ENCODE measurements at regions not wholly inside any gene's neighbourhood (a gene's known extent, or its start where the extent isn't known, plus 50 kb on each side); places are given as distances from the start of the nearest gene placed in this dataset.

GRCh38 chr4:170414961-170415360 is 325.2 kb upstream of the AADAT start:
- Mint-ChIP-seq H3K27me3 (ENCODE audit: insufficient read depth) (no peaks in the 10 kb centered on the region), H3K4me1 (ENCODE audit: low read depth) (no peaks in the 10 kb centered on the region), H3K36me3 (ENCODE audit: low read depth) (no peaks in the 10 kb centered on the region), H3K4me3 (no peak overlapping the region), H3K27ac (no peak overlapping the region), H3K9me3 (peaks cover 18% of the 10 kb centered on the region)
- no peak for TF ChIP-seq CTCF (IDR thresholded peaks at IDR 0.05)
- DNase-seq: no peak

GRCh38 chr4:170414360-170414759 is 324.6 kb upstream of the AADAT start:
- no peaks in the 10 kb centered on the region for H3K36me3 Mint-ChIP-seq (ENCODE audit: low read depth)
- peaks cover 12% of the 10 kb centered on the region for H3K9me3 Mint-ChIP-seq
- no peak for TF ChIP-seq CTCF (IDR thresholded peaks at IDR 0.05)
- no peaks in the 10 kb centered on the region for H3K27me3 Mint-ChIP-seq (ENCODE audit: insufficient read depth)
- DNase-seq: no peak
- H3K4me3 Mint-ChIP-seq: no peak overlapping the region
- no peak overlapping the region for H3K27ac Mint-ChIP-seq
- no peaks in the 10 kb centered on the region for H3K4me1 Mint-ChIP-seq (ENCODE audit: low read depth)

GRCh38 chr4:170413951-170414350 is 324.2 kb upstream of the AADAT start:
- no peaks in the 10 kb centered on the region for H3K27me3 Mint-ChIP-seq (ENCODE audit: insufficient read depth)
- peaks cover 9% of the 10 kb centered on the region; the same call in 1 of the 2 replicates for H3K9me3 Mint-ChIP-seq
- no peak for TF ChIP-seq CTCF (IDR thresholded peaks at IDR 0.05)
- no peaks in the 10 kb centered on the region for H3K36me3 Mint-ChIP-seq (ENCODE audit: low read depth)
- H3K27ac Mint-ChIP-seq: no peak overlapping the region
- DNase-seq: no peak
- no peaks in the 10 kb centered on the region for H3K4me1 Mint-ChIP-seq (ENCODE audit: low read depth)
- H3K4me3 Mint-ChIP-seq: no peak overlapping the region

- no peaks in the 10 kb centered on the region for H3K4me1 Mint-ChIP-seq (ENCODE audit: low read depth)
These were observed 310.6 kb upstream of the AADAT start for GRCh38 chr4:170400361-170400760.

GRCh38 chr4:170399581-170400293 is 310.0 kb upstream of the AADAT start:
- Mint-ChIP-seq H3K27ac (no peak overlapping the region), H3K36me3 (ENCODE audit: low read depth) (no peaks in the 10 kb centered on the region), H3K4me1 (ENCODE audit: low read depth) (no peaks in the 10 kb centered on the region), H3K27me3 (ENCODE audit: insufficient read depth) (no peaks in the 10 kb centered on the region; the same call in 1 of the 2 replicates), H3K9me3 (peaks cover 33% of the 10 kb centered on the region), H3K4me3 (no peak overlapping the region)
- DNase-seq: no peak
- TF ChIP-seq CTCF (IDR thresholded peaks at IDR 0.05): no peak

More at GRCh38 chr4:170400361-170400760, 310.6 kb upstream of the AADAT start:
- DNase-seq: no peak
- TF ChIP-seq CTCF (IDR thresholded peaks at IDR 0.05): no peak
- Mint-ChIP-seq H3K4me3 (no peak overlapping the region), H3K9me3 (peaks cover 33% of the 10 kb centered on the region), H3K36me3 (ENCODE audit: low read depth) (no peaks in the 10 kb centered on the region), H3K27me3 (ENCODE audit: insufficient read depth) (no peaks in the 10 kb centered on the region; the same call in 1 of the 2 replicates), H3K27ac (no peak overlapping the region)

All from HFFc6 (cell line).